ENCODE measurements at regions not wholly inside any gene's neighbourhood (a gene's known extent, or its start where the extent isn't known, plus 50 kb on each side); places are given as distances from the start of the nearest gene placed in this dataset.
"Not testable (repeated sequence)": the region's sequence is repeated elsewhere in the genome, so short reads cannot be mapped to it uniquely, and the experiment has no call there.

DNA sequence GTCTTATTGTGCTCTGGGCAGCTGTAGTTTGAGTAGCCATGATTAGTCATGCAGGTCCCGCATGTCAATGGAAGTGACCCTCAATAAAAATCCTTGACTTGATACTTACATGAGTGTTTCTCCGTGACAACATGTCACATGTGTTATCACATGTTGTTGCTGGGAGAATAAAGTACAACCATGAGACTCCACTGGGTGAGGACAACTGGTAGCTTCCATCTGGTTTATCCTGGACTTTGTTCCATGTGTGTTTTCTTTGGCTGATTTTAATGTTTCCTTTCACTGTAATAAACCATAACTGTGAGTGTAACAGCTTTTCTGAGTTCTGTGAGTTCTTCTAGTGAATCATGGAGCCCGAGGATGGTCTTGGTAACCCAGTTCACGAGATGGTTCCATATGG, 63.1 kb upstream of the NDN start:
- Histone ChIP-seq H3K27ac (ENCODE audit: low read depth) (no peak overlapping the region), H3K4me1 (ENCODE audit: insufficient read depth) (no peaks in the 10 kb centered on the region), H3K36me3 (ENCODE audit: insufficient read depth) (no peaks in the 10 kb centered on the region), H3K4me3 (ENCODE audit: low read depth, low read length) (no peak overlapping the region)
- WGBS = 75% methylated on average over 4 of the region's 4 CpGs
- no peak for DNase-seq (ENCODE audit: extremely low spot score)

DNA sequence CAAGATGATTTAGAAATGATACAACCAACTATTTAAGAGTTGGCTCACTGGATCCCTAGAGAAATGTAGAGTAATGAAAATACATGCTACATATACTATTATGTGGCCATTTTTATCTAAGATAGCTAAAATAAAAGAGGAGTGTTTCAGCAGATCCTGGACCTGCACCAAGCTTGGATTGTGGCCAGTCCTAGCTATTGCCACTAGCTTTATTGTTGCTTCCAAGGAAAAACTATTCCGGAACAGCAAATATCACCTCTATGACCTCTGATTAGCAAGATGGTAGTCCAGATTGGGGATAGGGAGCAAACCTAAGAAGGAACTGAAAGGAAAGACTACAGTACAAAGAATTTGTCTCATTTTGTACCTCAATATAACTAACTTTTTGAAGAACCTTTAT, 63.7 kb upstream of the NDN start:
- H3K4me3 ChIP-seq (ENCODE audit: low read depth, low read length) = no peak overlapping the region
- no peak for DNase-seq (ENCODE audit: extremely low spot score)
- 55% methylated on average over 1 of the region's 1 CpG for WGBS
- H3K4me1 ChIP-seq (ENCODE audit: insufficient read depth) = no peaks in the 10 kb centered on the region
- no peak overlapping the region for H3K27ac ChIP-seq (ENCODE audit: low read depth)
- H3K36me3 ChIP-seq (ENCODE audit: insufficient read depth) = no peaks in the 10 kb centered on the region

DNA sequence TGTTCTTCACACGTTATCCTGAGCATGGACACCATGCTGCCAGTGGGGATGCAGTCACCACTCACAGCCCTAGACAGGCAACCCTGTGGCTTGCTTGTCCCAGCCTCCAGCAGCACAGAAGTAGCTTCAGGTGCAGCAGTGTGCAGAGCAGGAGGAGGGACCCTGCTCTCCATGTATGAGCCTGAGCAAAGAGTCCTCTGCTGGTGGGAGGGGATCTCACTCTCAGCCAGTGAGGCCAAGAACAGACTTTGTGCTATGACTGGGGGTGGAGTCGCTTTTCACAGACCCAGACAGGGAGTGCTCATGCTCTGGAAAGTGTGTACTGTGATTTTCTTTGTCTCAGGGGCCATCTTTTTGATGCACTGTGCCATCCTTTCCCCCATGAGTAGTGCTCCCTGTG, 66.1 kb upstream of the NDN start:
- Histone ChIP-seq H3K4me1 (ENCODE audit: insufficient read depth) (no peaks in the 10 kb centered on the region), H3K4me3 (ENCODE audit: low read depth, low read length) (no peak overlapping the region), H3K36me3 (ENCODE audit: insufficient read depth) (no peaks in the 10 kb centered on the region), H3K27ac (ENCODE audit: low read depth) (no peak overlapping the region)
- DNase-seq (ENCODE audit: extremely low spot score) = no peak
- 56% methylated on average over 2 of the region's 2 CpGs for WGBS

DNA sequence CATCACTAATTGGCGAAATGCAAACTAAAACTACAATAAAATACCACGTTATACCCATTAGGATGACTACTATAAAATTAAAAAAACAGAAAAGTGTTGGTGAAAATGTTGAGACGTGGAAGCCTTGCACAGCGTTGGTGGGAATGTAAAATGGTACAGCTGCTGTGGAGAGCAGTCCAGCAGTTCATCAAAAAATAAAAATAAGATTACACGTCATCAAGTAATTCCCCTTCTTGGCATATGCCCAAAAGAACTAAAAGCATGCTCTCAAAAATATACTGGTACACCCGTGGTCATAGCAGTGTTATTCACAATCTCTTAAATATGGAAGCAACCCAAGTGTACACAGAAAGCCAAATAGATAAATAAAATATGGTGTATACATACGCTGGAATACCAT, 71.8 kb upstream of the NDN start:
- DNase-seq (ENCODE audit: extremely low spot score) = no peak
- no peak overlapping the region for H3K4me3 ChIP-seq (ENCODE audit: low read depth, low read length)
- H3K36me3 ChIP-seq (ENCODE audit: insufficient read depth) = no peaks in the 10 kb centered on the region
- 33% methylated on average over 7 of the region's 7 CpGs for WGBS
- H3K27ac ChIP-seq (ENCODE audit: low read depth) = no peak overlapping the region
- no peaks in the 10 kb centered on the region for H3K4me1 ChIP-seq (ENCODE audit: insufficient read depth)

DNA sequence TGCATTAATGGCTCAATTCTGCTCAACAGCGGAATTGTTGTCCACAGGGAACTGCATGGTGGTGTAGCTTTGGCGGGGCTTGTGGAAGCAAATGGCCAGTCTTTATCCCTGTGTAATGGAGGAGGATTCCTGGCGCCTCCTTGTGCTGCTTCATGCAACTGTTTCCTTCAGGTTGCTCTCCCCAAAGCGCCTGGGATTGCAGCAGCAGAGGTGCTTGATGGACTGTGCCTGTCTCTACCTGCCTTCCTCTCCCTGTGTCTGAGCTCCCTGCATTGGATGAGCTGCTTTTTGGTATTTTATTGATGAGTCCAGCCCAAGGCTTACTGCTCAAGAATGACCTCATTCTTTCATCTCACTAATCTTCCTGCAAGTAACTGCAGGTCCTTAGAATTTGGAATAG, 72.9 kb upstream of the NDN start:
- Histone ChIP-seq H3K4me3 (ENCODE audit: low read depth, low read length) (no peak overlapping the region), H3K36me3 (ENCODE audit: insufficient read depth) (no peaks in the 10 kb centered on the region), H3K4me1 (ENCODE audit: insufficient read depth) (no peaks in the 10 kb centered on the region), H3K27ac (ENCODE audit: low read depth) (no peak overlapping the region)
- 40% methylated on average over 4 of the region's 4 CpGs for WGBS
- no peak for DNase-seq (ENCODE audit: extremely low spot score)

DNA sequence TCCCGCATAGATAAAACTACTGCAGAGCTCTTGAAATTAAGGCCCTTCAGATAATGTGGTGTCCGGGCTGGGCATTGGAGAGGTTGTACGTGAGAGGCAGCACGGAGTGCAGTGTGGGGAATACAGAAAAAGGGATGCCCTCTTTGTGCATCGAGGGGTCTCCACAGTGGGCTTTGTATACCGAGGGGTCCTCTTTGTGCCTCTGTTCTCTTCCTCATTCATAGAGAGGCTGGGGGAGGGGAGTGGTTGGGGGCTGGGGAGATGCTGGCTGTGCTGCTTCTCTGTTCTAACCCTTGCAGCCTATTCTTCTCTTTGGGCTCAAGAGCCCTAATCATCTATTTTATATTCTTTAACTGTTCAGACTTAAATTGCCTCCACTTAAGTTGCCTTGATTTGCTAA, 74.3 kb upstream of the NDN start:
- Histone ChIP-seq H3K36me3 (ENCODE audit: insufficient read depth) (no peaks in the 10 kb centered on the region), H3K4me3 (ENCODE audit: low read depth, low read length) (no peak overlapping the region), H3K27ac (ENCODE audit: low read depth) (no peak overlapping the region), H3K4me1 (ENCODE audit: insufficient read depth) (no peaks in the 10 kb centered on the region)
- DNase-seq (ENCODE audit: extremely low spot score) = no peak
- WGBS = 76% methylated on average over 6 of the region's 6 CpGs

DNA sequence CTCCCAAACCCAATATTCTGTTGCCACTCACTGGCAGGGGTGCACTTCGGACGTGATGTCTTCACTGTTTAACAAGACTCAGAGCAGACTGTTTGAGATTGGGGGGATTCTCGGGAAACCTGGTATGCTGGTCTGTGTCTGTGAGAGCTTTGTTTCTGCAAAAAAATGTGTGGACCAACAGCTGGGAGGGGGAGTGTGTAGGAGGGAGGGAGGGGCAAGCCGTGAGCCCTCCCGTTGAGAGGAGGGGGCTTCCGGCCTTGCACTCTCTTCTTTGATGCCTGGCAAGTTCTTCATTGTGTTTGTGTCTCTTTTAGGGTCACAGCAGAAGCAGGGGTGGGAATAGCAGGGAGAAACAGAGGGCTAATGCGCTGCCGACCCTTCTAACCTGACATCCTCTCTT, 74.9 kb upstream of the NDN start:
- DNase-seq (ENCODE audit: extremely low spot score) = no peak
- H3K4me1 ChIP-seq (ENCODE audit: insufficient read depth) = no peaks in the 10 kb centered on the region
- H3K36me3 ChIP-seq (ENCODE audit: insufficient read depth) = no peaks in the 10 kb centered on the region
- H3K27ac ChIP-seq (ENCODE audit: low read depth) = no peak overlapping the region
- H3K4me3 ChIP-seq (ENCODE audit: low read depth, low read length) = no peak overlapping the region
- 61% methylated on average over 8 of the region's 8 CpGs for WGBS

DNA sequence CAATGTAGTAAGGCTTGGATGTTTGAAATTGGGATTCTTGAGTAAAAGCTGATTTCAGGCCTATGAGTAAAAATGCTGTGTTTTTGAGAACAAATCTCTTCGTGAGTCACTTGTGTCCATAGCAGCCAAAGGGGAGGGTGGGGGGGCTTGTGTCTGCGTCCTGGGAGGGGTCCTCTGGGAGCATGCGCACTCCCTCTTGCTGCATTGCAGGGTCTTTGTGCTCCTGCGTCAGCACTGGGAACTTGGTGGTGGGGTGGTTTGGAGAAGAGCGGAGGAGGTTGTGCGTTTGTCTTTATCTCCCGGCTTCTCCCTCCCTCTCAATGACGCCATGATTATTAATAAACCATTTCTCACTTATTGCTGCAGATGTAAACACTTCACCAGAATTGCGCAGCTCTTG, 75.9 kb upstream of the NDN start:
- no peak overlapping the region for H3K4me3 ChIP-seq (ENCODE audit: low read depth, low read length)
- no peak for DNase-seq (ENCODE audit: extremely low spot score)
- 91% methylated on average over 9 of the region's 9 CpGs for WGBS
- no peak overlapping the region for H3K27ac ChIP-seq (ENCODE audit: low read depth)
- no peaks in the 10 kb centered on the region for H3K36me3 ChIP-seq (ENCODE audit: insufficient read depth)
- H3K4me1 ChIP-seq (ENCODE audit: insufficient read depth) = no peaks in the 10 kb centered on the region

DNA sequence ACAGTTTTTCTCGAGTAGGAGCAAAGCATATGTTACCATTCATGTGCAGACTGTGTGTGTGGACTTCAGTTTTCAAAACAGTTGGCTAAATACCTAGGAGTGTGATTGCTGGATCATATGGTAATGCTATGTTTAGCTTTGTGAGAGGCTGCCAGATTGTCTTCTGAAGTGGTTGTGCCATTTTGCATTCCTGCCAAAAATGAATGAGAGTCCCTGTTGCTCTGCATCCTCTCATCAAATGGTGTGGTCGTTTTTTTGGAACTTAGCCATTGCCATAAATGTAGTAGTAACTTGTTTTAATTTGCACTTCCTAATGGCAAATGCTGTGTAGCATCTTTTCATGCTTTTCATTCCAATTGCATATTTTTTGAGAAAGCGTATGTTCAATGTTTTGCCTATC, 77.2 kb upstream of the NDN start:
- Histone ChIP-seq H3K36me3 (ENCODE audit: insufficient read depth) (no peaks in the 10 kb centered on the region), H3K4me1 (ENCODE audit: insufficient read depth) (no peaks in the 10 kb centered on the region), H3K4me3 (ENCODE audit: low read depth, low read length) (no peak overlapping the region), H3K27ac (ENCODE audit: low read depth) (no peak overlapping the region)
- 49% methylated on average over 3 of the region's 3 CpGs for WGBS
- no peak for DNase-seq (ENCODE audit: extremely low spot score)

DNA sequence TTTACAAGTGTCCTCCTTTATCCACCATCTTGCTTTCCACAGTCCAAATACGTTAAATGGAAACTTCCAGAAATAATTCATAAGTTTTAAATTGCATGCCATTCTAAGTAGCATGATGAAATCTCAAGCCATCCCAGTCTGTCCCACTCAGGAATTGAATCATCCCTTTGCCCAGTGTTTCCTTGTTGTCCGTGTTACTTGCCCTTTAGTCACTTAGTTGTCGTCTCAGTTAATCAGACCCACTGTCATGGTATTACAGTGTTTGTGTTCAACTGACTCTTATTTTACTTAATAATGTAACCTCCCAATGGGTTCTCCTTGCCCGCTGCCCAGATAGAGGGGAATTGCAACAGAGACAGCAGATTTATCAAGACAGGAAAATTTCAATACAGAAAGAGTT, 77.6 kb upstream of the NDN start:
- DNase-seq (ENCODE audit: extremely low spot score) = no peak
- Histone ChIP-seq H3K4me1 (ENCODE audit: insufficient read depth) (no peaks in the 10 kb centered on the region), H3K36me3 (ENCODE audit: insufficient read depth) (no peaks in the 10 kb centered on the region), H3K27ac (ENCODE audit: low read depth) (no peak overlapping the region), H3K4me3 (ENCODE audit: low read depth, low read length) (no peak overlapping the region)
- 78% methylated on average over 4 of the region's 4 CpGs for WGBS

DNA sequence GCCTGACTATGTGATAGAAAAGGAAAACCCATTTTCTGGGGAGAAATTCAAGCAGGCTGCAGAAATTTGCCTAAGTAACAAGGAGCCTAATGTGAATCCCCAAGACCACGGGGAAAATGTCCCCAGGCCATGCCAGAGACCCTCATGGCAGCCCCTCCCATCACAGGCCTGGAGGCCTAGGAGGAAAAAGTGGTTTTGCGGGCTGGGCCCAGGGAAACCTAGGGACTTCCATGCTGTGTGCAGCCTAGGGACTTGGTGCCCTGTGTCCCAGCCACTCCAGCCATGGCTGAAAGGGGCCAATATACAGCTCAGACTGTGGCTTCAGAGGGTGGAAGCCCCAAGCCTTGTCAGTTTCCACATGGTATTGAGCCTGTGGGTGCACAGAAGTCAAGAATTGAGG, 79.7 kb upstream of the NDN start:
- not testable (repeated sequence) for H3K4me1 ChIP-seq (ENCODE audit: insufficient read depth); DNase-seq (ENCODE audit: extremely low spot score); H3K27ac ChIP-seq (ENCODE audit: low read depth); H3K36me3 ChIP-seq (ENCODE audit: insufficient read depth); H3K4me3 ChIP-seq (ENCODE audit: low read depth, low read length)
- 35% methylated on average over 2 of the region's 2 CpGs for WGBS

DNA sequence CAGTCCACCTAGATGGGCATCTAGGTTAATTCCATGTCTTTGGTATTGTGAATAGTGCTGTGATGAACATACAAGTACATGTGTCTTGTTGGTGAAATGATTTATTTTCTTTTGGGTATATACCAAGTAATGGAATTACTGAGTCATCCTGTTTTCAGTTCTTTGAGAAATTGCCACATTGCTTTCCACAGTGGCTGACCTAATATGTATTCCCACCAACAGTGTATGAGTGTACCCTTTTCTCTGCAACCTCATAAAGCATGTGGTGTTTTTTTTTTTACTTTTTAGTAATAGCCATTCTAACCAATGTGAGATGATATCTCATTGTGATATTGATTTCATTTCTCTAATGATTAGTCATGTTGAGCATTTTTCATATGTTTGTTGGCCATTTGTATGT, 86.0 kb upstream of the NDN start:
- Histone ChIP-seq H3K4me1 (ENCODE audit: insufficient read depth) (no peaks in the 10 kb centered on the region), H3K36me3 (ENCODE audit: insufficient read depth) (no peaks in the 10 kb centered on the region), H3K4me3 (ENCODE audit: low read depth, low read length) (no peak overlapping the region), H3K27ac (ENCODE audit: low read depth) (no peak overlapping the region)
- DNase-seq (ENCODE audit: extremely low spot score) = no peak

DNA sequence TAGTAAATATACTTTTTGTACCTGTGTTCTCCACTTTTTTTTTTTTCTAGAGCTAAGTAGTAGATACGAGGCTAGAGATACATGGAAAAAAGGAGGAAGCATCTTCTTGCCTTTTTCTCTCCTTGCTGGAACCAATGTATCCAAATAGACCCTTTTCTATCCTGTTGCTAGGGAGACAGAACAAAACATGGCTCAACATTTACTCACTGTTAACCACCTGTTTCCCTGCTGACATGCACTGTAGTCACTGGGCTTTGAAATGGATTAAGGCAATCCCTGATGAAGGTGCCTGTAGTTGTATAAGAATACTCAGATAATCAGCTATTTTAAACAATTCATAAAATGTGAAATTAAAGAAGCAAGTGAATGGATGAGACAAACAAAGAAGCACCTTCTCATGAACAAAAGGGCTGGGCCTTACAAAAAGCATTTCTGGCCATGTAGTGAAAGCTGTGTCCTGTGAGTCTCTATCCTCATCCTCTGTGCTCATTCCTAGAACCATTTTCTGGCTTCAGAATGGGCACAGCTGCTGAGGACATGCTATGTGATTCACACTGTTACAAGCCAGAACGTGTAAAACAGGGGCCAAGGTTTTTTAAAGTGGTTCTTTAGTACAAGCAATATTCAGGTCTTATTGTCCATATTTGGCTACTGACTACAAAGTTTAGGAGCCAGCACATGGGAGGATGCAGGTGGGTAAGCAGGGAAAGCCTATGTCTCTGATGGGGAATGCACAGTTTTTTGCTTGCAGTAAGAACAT, 100.4 kb upstream of the NDN start:
- Histone ChIP-seq H3K4me1 (ENCODE audit: insufficient read depth) (no peaks in the 10 kb centered on the region), H3K36me3 (ENCODE audit: insufficient read depth) (no peaks in the 10 kb centered on the region), H3K4me3 (ENCODE audit: low read depth, low read length) (no peak overlapping the region), H3K27ac (ENCODE audit: low read depth) (no peak overlapping the region)
- 17% methylated on average over 2 of the region's 2 CpGs for WGBS
- no peak for DNase-seq (ENCODE audit: extremely low spot score)

DNA sequence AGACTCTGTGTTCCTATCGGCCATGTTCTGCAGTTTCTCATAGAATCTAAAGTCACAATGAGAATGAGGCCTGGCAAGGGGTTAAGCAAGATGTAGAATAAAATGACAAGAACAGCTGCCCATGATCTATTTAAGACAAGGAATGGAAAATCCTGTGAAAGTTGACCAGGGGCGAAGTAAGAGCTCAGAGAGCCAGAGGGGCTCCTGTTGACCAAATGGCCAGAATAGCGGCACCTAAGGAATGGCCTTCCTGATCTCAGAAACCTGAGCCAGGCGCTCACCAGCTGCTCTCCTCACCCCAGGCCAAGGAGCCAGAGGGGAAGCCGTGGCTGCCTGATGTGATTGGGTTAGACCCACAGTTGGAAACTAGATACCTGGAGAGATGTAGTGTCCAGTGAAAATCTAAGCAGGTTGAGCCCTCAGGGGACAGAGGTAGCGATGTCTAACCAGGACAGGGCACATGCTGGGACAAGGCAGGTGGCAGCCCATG, 106.1 kb upstream of the NDN start:
- 65% methylated on average over 6 of the region's 6 CpGs for WGBS
- H3K27ac ChIP-seq (ENCODE audit: low read depth) = no peak overlapping the region
- no peak overlapping the region for H3K4me3 ChIP-seq (ENCODE audit: low read depth, low read length)
- H3K36me3 ChIP-seq (ENCODE audit: insufficient read depth) = no peaks in the 10 kb centered on the region
- no peaks in the 10 kb centered on the region for H3K4me1 ChIP-seq (ENCODE audit: insufficient read depth)
- DNase-seq (ENCODE audit: extremely low spot score) = no peak
